Breast epithelium (tissue), 3 donors: ENCODE measurements at regions not wholly inside any gene's neighbourhood (a gene's known extent, or its start where the extent isn't known, plus 50 kb on each side); places are given as distances from the start of the nearest gene placed in this dataset.

Source experiments
- CTCF ChIP-seq, 3 donors: fragments of 450-650 bp; IDR thresholded peaks; one replicate each; pipeline ENCODE4 v1.5.1; 2016 to 2017; ENCODE audit warnings: antibody characterized with exemption in 3 of 3, mild to moderate bottlenecking in 3 of 3, moderate library complexity in 3 of 3
- POLR2A ChIP-seq: fragments of 450-650 bp; IDR thresholded peaks from one replicate; pipeline ENCODE4 v1.6.1; 2016; ENCODE audit warnings: antibody characterized with exemption, mild to moderate bottlenecking, moderate library complexity
- POLR2AphosphoS5 ChIP-seq, 3 donors: sonication (generic); formaldehyde crosslinking; IDR thresholded peaks; one replicate each; pipeline ENCODE4 v1.6.1; 2017; ENCODE audit warnings: antibody characterized with exemption in 3 of 3

GRCh38 chr15:46525984-46526725 is 891.3 kb downstream of the SQOR start:
- no peak for TF ChIP-seq CTCF (IDR thresholded peaks at IDR 0.05)
- no peak for TF ChIP-seq POLR2A
- no peak for TF ChIP-seq POLR2AphosphoS5 (IDR thresholded peaks at IDR 0.05)
